SH-SY5Y (cell line): ENCODE measurements at regions not wholly inside any gene's neighbourhood (a gene's known extent, or its start where the extent isn't known, plus 50 kb on each side); places are given as distances from the start of the nearest gene placed in this dataset.

ENCODE experiments used
- GATA2 ChIP-seq: IDR thresholded peaks from 2 replicates; pipeline ENCODE4 v1.6.1; 2011; ENCODE audit warnings: mild to moderate bottlenecking, low read depth, low read length
- GATA3 ChIP-seq: IDR thresholded peaks from 2 replicates; pipeline ENCODE4 v1.6.1; 2011; ENCODE audit warnings: low read depth, mild to moderate bottlenecking, low read length, moderate library complexity

- TF ChIP-seq GATA2 = no peak
- TF ChIP-seq GATA3 = no peak
Measured at GRCh38 chr11:127862406-127862805, 725.0 kb downstream of the ETS1 start.
